Skeletal muscle satellite cell (primary cell): ENCODE measurements at regions not wholly inside any gene's neighbourhood (a gene's known extent, or its start where the extent isn't known, plus 50 kb on each side); places are given as distances from the start of the nearest gene placed in this dataset.
A peak's percentile ranks its signal among the peaks of the same experiment; 100 is the strongest.

Experiments
- H3K27me3 ChIP-seq: 2 replicates; pipeline ENCODE4 v1.7.0; 2013; ENCODE audit warnings: low read length; ENCODE audit not compliant: control insufficient read depth, insufficient read depth
- H3K36me3 ChIP-seq: 2 replicates; pipeline ENCODE4 v1.7.0; 2013; ENCODE audit warnings: mild to moderate bottlenecking, control low read depth, low read length; ENCODE audit not compliant: insufficient read depth
- H3K4me1 ChIP-seq: 2 replicates; pipeline ENCODE4 v1.7.0; 2013; ENCODE audit warnings: low read length; ENCODE audit not compliant: control insufficient read depth, insufficient read depth
- H3K4me2 ChIP-seq: 2 replicates; pipeline ENCODE4 v1.7.0; 2013; ENCODE audit warnings: mild to moderate bottlenecking, low read length
- H3K4me3 ChIP-seq: 2 replicates; pipeline ENCODE4 v1.7.0; 2013; ENCODE audit warnings: low read length
- H3K9ac ChIP-seq: 2 replicates; pipeline ENCODE4 v1.7.0; 2013; ENCODE audit warnings: mild to moderate bottlenecking, low read depth, low read length, moderate library complexity
- H3K9me3 ChIP-seq: replicated peaks from 2 replicates; pipeline ENCODE4 v1.7.0; 2013; ENCODE audit warnings: mild to moderate bottlenecking, control low read depth, low read length

DNA sequence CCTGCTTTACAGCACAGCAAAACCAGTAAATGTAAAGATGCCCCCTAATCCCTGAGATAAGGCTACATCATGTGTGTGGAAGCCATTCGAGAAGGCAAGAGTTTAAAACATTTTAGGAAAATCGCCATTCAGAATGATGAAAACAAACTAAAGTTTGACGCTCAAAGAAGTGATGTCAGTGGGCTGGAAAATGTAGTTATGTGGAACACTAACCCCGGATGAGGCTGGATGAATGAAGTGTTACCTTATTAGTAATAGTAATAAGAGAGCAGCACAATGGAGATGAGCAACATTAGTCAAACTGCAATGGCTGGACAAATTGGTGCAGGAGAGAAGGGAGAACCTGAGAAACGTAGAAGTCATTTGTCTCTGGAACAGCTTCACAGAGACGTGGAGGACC, 130.7 kb upstream of the ARID1B start:
- Histone ChIP-seq H3K27me3 (no peaks in the 10 kb centered on the region), H3K4me1 (no peaks in the 10 kb centered on the region), H3K36me3 (no peaks in the 10 kb centered on the region), H3K4me2 (no peak overlapping the region), H3K9me3 (no peaks in the 10 kb centered on the region), H3K9ac (no peak overlapping the region), H3K4me3 (no peak overlapping the region)

DNA sequence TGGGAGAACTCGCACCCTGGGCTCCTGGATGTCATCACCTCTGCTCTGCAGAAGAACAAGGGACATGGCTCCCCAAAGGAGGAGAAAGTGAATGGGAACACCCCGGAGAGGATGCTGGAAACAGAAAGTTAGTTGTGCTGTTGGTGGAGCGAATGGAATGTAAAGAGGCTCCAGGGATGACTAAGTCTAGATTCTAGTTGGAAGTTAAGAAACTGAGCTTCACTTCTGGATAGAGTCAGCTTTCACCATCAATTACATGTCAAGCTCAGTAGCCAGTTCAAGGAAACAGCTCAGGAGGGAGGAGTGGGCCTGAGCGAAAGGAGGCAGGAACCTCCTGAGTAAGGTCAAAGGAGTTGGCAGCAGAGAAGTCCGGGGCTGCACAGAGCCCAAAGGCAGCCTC, 132.1 kb upstream of the ARID1B start:
- H3K4me3 ChIP-seq, result no peak overlapping the region
- no peak overlapping the region for H3K9ac ChIP-seq
- H3K4me2 ChIP-seq, result no peak overlapping the region
- no peaks in the 10 kb centered on the region for H3K4me1 ChIP-seq
- no peaks in the 10 kb centered on the region for H3K9me3 ChIP-seq
- H3K27me3 ChIP-seq, result no peaks in the 10 kb centered on the region
- no peaks in the 10 kb centered on the region for H3K36me3 ChIP-seq

DNA sequence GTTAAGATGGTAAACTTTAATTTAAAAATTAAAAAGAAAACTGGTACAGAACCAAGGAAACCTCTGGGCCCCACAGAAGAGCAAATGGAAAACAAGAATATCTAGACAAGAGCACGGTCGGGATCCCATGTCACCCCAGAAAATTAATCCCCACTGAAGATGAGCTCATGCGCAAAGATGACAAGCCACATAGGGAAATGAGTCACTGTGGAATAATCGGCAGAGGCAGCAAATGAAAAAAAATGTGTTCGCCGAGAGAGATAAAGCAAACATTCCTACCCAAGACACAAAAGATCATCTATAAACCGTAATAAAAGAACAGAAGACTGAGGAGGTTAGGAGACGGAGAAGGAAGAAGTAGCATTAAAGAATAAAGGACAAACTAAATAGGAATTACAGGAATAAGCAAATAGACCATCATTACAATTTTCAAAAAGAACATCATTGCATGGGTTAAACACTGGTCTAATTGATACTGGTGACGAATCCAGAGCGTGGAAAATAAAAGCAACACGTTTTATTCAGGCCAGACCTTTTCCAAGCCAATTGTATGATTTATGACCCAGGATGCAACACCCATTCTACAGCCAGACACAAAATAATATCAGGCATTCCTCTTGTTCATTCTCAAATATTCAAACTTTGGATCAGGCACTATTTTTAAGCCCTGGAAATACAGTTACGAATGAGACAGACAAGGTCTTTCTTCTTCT, 138.0 kb upstream of the ARID1B start:
- H3K4me1 ChIP-seq, result no peaks in the 10 kb centered on the region
- H3K36me3 ChIP-seq, result no peaks in the 10 kb centered on the region
- no peaks in the 10 kb centered on the region for H3K27me3 ChIP-seq
- no peak overlapping the region for H3K9ac ChIP-seq
- no peak overlapping the region for H3K4me3 ChIP-seq
- no peak overlapping the region for H3K4me2 ChIP-seq
- H3K9me3 ChIP-seq, result no peaks in the 10 kb centered on the region

DNA sequence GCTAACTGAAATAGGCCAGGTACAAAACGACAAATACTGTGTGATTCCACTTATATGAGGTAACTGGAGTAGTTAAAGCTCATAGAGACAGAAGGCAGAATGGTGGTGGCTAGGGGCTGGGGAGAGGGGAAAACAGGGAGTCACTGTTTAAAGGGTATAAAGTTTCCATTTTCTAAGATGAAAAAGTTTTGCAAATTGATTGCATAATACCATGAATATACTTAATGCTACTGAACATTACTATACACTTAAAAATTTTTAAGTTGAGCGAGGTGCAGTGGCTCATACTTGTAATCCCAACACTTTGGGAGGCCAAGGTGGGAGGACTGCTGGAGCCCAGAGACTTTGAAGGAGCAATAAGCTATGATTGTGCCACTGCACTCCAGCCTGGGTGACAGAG, 138.6 kb upstream of the ARID1B start:
- no peaks in the 10 kb centered on the region for H3K4me1 ChIP-seq
- no peaks in the 10 kb centered on the region for H3K9me3 ChIP-seq
- no peaks in the 10 kb centered on the region for H3K36me3 ChIP-seq

GRCh38 chr6:156634951-156635371, 142.2 kb upstream of the ARID1B start:
- Histone ChIP-seq H3K9me3 (no peaks in the 10 kb centered on the region), H3K4me2 (peak overlapping the region; percentile 43), H3K4me1 (no peaks in the 10 kb centered on the region), H3K27me3 (no peaks in the 10 kb centered on the region), H3K36me3 (no peaks in the 10 kb centered on the region), H3K9ac (no peak overlapping the region), H3K4me3 (no peak overlapping the region)

More for the DNA sequence above, 138.6 kb upstream of the ARID1B start:
- Histone ChIP-seq H3K4me2 (no peak overlapping the region), H3K4me3 (no peak overlapping the region), H3K27me3 (no peaks in the 10 kb centered on the region), H3K9ac (no peak overlapping the region)

DNA sequence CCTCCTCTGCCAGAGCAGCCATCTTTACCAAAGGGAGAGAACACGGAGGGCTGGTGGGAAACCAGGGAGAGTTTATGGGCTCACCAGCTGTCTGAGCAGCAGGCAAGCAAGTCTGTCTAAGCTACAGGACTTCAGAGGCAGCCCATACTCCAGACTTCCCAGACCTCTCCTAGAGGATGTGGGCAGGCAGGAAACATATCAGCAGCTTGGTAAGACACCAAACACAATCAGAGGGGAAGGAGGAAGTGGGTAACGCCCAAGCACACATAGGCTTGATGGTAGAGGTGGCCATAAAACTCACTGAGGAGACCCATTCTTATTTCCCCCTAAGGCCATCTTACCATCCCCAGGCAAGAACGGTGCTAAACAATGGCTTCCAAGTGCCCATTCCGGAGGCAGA, 143.1 kb upstream of the ARID1B start:
- Histone ChIP-seq H3K4me3 (no peak overlapping the region), H3K9ac (no peak overlapping the region)

DNA sequence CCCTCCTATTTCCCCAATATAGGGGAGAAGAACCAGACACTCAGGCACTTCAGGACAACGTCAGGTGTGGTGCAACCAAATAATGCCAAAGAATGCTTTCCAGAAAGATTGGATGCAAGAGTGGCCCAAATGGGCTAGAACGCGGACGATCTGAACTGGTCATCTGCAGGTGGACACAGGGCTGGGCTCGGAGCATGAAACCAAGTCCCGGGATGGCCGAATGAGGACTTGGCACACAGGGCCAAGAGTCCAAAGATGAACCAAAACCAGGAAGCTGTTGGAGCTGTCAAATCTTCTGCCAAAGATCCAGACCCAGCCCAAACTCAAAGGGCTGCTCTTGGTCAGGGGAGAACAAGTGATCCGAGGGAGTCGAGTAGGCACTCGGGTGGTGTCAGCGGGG, 143.9 kb upstream of the ARID1B start:
- Histone ChIP-seq H3K4me3 (no peak overlapping the region), H3K9ac (no peak overlapping the region), H3K9me3 (no peaks in the 10 kb centered on the region), H3K36me3 (no peaks in the 10 kb centered on the region), H3K27me3 (no peaks in the 10 kb centered on the region), H3K4me2 (no peak overlapping the region), H3K4me1 (no peaks in the 10 kb centered on the region)

More for the DNA sequence above, 143.1 kb upstream of the ARID1B start:
- H3K4me2 ChIP-seq, result no peak overlapping the region
- no peaks in the 10 kb centered on the region for H3K4me1 ChIP-seq
- H3K27me3 ChIP-seq, result no peaks in the 10 kb centered on the region
- no peaks in the 10 kb centered on the region for H3K9me3 ChIP-seq
- no peaks in the 10 kb centered on the region for H3K36me3 ChIP-seq

- Histone ChIP-seq H3K36me3 (no peaks in the 10 kb centered on the region), H3K27me3 (no peaks in the 10 kb centered on the region), H3K4me2 (no peak overlapping the region), H3K9ac (no peak overlapping the region), H3K4me3 (no peak overlapping the region), H3K4me1 (no peaks in the 10 kb centered on the region), H3K9me3 (no peaks in the 10 kb centered on the region)
Measured at GRCh38 chr6:156630613-156631302, 146.4 kb upstream of the ARID1B start.

GRCh38 chr6:156628805-156629204, 148.4 kb upstream of the ARID1B start:
- Histone ChIP-seq H3K9me3 (no peaks in the 10 kb centered on the region), H3K4me1 (no peaks in the 10 kb centered on the region), H3K9ac (no peak overlapping the region)

GRCh38 chr6:156627524-156627923, 149.7 kb upstream of the ARID1B start:
- Histone ChIP-seq H3K27me3 (no peaks in the 10 kb centered on the region), H3K9ac (no peak overlapping the region), H3K36me3 (no peaks in the 10 kb centered on the region), H3K4me1 (no peaks in the 10 kb centered on the region), H3K4me2 (no peak overlapping the region), H3K4me3 (no peak overlapping the region), H3K9me3 (no peaks in the 10 kb centered on the region)

More at GRCh38 chr6:156628805-156629204, 148.4 kb upstream of the ARID1B start:
- Histone ChIP-seq H3K27me3 (no peaks in the 10 kb centered on the region), H3K4me2 (no peak overlapping the region), H3K36me3 (no peaks in the 10 kb centered on the region), H3K4me3 (no peak overlapping the region)

- no peaks in the 10 kb centered on the region for H3K9me3 ChIP-seq
- no peaks in the 10 kb centered on the region for H3K36me3 ChIP-seq
- H3K4me3 ChIP-seq, result no peak overlapping the region
- no peak overlapping the region for H3K4me2 ChIP-seq
- peaks cover 4% of the 10 kb centered on the region for H3K27me3 ChIP-seq
- no peak overlapping the region for H3K9ac ChIP-seq
- H3K4me1 ChIP-seq, result no peaks in the 10 kb centered on the region
Measured at GRCh38 chr6:156622185-156622584, 155.0 kb upstream of the ARID1B start.

DNA sequence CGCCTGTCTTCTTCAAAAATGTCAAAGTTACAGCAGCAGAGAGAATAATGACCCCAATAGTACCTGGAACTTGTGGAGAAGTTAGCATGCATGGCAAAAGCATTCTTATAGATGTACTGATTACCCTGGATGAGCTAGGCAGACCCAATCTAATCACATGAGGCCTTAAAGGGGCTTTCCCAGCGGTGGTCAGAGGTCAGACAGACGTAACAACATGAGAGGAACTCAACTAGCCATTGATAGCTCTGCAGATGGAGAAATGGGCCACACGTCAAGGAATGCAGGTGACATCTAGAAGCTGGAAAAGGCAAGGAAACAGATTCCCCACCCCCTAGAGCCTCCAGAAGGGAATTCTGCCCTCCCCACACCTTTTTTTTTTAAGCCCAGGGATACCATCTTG, 156.8 kb upstream of the ARID1B start:
- H3K36me3 ChIP-seq, result no peaks in the 10 kb centered on the region
- no peak overlapping the region for H3K9ac ChIP-seq
- no peak overlapping the region for H3K4me3 ChIP-seq
- H3K4me1 ChIP-seq, result no peaks in the 10 kb centered on the region
- H3K4me2 ChIP-seq, result no peak overlapping the region
- H3K9me3 ChIP-seq, result no peaks in the 10 kb centered on the region
- peaks cover 4% of the 10 kb centered on the region for H3K27me3 ChIP-seq
